HG03439 (cell line): ENCODE measurements at regions not wholly inside any gene's neighbourhood (a gene's known extent, or its start where the extent isn't known, plus 50 kb on each side); places are given as distances from the start of the nearest gene placed in this dataset.

Experiments
- ATAC-seq: cut with Tn5 transposase; IDR thresholded peaks from one replicate; pipeline ENCODE4 v1.9.1; 2021; ENCODE audit warnings: mild to moderate bottlenecking, moderate library complexity; ENCODE audit not compliant: unreplicated experiment

DNA sequence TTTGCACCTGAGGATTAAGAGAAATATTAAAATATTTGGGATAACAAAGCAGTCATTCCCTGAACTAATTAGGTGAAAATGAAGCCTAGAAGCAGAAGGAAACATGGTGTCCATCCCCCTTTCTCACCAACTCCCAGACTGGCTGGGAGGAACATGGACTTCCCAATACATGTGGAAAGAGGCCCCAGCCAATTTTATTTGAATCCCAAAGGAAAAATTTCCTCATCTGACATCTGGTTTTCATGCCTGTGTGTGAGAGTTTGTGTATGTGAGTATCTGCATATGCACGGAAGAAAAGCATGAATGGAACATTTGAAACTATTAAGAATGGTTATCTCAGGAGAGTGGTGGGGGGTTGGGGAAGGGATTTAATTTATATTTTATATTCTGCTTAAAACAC lies 84.3 kb downstream of the COPS8 start:
- no peak for ATAC-seq

DNA sequence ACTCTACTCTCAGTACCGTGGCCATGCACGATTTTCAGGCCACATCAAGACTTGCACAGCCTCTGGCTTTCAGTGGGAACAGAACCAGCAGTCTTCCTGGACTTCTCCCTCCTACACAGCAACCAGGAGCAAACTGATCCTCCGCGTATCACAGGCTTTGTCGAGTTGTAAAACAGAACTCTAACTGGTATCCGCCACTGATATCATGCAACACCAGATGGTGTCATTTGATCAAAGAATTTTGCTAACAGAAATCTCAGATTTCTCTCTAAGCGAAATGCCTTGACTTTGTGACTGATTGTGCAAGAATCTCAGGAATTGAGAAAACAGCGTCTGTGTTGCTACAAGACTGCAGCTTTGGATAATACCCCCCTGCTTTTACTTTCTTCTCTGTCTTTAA lies 85.7 kb downstream of the COPS8 start:
- ATAC-seq = no peak

- no peak for ATAC-seq
Measured at GRCh38 chr2:237171881-237172280, 86.2 kb downstream of the COPS8 start.

DNA sequence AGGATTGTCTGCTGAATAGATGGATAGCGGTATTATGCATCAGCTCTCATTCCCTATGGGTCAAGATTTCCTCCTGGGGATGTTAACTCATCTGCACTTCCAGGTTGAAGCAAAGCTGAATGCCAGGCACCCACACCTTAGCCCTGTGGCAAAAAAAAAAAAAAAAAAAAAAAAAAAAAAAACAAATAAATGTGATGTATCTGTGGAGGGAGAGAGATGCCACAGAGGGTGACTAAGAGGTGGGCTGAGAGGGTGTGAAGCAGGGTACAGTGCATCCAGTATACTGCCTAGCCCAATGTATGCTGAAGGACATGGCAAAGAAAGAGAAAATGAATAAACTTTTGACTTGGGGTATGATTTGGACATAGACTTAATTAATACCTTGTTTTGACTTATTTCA lies 91.4 kb downstream of the COPS8 start:
- ATAC-seq = no peak

DNA sequence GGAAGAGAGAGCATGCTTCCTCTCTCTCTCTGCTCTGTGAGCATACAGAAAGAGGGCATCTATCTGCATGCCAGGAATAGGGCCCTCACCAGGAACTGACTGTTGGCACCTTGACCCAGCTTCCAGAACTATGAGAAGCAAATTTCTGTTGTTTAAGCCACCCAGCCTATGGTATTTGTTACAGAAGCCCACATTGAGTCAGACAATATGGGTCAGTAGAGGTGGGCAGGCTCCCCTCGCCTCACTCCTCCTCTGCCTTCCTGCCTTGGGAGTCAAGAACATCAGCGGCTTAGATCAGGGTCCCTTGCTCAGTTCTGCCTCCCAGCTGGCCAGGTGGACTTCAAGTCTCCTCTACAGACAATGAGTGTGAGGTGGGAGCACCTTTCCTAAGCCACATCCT lies 92.3 kb downstream of the COPS8 start:
- ATAC-seq = no peak

GRCh38 chr2:237178396-237178795 lies 92.7 kb downstream of the COPS8 start:
- no peak for ATAC-seq

DNA sequence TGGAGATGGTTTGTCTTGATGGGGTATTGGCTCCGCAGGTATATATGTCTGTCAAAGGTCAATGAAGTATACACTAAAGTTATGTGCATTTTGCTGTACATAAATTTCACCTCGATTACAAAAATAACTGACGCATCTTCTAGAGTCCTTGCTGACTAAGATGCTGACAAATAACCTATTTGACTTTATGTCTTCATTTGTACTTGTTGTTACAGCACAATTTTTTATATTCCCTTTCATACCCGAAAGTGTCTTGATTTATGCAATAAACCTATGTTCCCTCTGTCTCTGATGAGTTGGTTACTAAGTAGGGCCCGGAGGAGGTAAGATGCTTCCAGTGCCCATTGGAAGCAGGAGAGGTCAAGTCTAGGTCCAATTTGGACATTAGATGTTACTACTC lies 93.5 kb downstream of the COPS8 start:
- ATAC-seq = no peak

DNA sequence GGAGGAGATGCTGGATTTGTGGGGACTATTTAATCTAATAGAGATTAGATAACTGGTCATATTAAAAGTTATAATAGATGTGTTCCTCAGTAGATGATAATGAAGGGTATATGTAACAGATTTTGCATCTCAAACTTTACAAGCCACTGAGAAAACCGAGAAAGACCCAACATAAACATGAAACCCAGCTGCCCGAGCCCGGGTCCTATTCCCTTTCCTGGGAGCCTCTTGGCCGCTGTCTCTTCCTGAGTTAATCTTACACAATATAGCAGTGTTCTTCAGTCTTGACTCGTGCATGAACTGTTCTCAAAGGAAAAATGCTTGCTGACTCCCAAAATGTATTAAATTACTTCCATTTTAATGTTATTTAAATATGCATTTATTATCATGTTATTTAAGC lies 94.5 kb downstream of the COPS8 start:
- ATAC-seq = no peak

GRCh38 chr2:237180987-237181386 lies 95.3 kb downstream of the COPS8 start:
- ATAC-seq = no peak

DNA sequence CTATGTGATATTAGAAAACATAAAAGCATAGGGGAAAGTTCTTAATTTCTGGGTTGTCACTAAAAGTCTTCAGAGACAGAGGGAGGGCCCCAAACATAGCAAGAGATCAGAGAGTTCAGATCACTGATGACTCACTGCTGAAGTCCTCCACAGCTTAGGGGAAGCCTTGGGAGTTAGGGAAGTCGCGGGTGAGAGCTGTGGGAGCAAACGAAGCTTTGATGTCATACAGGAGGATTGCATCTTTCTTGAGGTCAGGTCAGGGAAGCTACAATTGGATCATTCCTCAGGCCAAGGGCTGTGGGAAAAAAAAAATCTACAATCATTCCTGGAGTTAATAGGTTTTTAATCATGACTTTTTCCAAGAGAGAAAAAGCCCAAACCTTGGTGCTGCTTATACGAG lies 96.2 kb downstream of the COPS8 start:
- no peak for ATAC-seq

- no peak for ATAC-seq
Measured at GRCh38 chr2:237182422-237183123, 96.9 kb downstream of the COPS8 start.

- no peak for ATAC-seq
Measured at GRCh38 chr2:237184192-237184918, 98.7 kb downstream of the COPS8 start.

- ATAC-seq = no peak
Measured at GRCh38 chr2:237184919-237185552, 99.3 kb downstream of the COPS8 start.

DNA sequence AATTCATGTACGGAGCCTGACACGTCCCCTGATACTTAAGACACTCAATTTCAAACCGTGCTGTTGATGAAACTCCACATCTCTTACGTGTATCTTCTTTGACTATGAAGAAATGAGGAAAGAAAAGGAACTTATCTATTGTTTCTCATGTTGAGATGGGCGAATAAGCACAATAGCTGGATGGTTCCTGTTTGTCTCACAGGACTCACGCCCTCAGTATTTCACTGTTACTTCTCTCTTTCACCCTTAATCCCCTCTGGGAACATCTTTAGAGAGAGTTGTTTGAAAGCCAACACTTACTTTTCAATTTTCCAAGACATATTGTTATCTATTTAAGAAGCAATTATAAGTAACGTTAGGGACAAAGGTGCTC lies 99.8 kb downstream of the COPS8 start:
- ATAC-seq = no peak

DNA sequence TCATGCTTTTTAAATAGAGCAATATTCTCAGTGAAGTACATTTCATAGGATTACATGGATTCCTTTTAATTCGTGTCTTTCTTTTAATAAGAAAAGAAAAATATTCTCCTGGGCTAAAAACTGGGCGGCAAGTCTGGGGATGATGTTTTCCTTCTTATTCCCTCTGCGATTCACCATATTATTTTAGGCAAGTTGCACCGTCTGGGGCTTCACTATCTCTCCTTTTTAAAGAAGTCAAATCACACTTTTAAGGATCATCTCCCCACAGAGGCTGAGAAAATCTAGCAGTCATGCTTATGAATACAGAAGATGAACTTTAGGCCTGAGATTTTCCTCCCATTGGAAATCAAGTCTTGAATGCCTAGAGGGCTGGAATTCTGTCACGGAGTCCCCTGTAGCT lies 104.1 kb downstream of the COPS8 start:
- no peak for ATAC-seq

- no peak for ATAC-seq
Measured at GRCh38 chr2:237190966-237191713, 105.5 kb downstream of the COPS8 start.

- no peak for ATAC-seq
Measured at GRCh38 chr2:237191714-237192081, 106.0 kb downstream of the COPS8 start.

GRCh38 chr2:237192881-237193280 lies 107.2 kb downstream of the COPS8 start:
- ATAC-seq = no peak

DNA sequence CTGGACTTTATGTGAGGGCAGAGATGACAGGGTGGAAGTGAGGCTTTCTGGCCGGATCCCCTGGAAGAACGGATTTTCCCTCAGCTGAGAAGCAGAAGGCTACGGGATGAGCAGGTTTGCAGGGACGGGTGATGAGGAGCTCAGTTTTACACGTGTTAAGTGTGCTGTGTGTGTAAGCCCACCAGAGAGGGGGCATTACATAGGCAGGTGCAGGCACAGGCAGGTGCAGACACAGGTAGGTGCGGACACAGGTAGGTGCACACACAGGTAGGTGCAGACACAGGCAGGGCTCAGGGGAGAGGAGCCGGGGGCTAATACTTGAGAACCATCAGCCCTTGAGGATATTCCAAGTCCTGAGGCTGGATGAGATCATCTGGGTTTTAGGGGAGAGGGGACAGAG lies 107.7 kb downstream of the COPS8 start:
- ATAC-seq = no peak

DNA sequence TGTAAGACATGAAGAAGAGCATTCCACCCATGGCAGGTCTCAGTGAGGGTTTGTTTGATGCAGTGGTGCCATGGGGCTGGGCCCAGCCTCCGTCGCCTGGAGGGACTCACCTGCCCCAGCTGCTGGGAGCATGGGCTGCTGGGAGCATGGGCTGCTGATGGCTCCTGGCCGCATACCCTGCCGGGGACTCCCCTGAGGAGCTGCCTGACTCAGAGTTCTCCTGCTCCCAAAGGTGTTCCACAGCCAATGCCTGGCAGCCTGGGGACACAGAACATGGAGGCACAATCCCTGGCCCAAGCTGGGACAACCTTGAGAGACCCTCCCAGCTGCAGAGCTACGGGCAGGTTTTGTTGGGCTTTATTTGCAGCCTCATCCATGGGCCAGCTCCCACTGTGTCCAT lies 108.4 kb downstream of the COPS8 start:
- ATAC-seq = no peak

DNA sequence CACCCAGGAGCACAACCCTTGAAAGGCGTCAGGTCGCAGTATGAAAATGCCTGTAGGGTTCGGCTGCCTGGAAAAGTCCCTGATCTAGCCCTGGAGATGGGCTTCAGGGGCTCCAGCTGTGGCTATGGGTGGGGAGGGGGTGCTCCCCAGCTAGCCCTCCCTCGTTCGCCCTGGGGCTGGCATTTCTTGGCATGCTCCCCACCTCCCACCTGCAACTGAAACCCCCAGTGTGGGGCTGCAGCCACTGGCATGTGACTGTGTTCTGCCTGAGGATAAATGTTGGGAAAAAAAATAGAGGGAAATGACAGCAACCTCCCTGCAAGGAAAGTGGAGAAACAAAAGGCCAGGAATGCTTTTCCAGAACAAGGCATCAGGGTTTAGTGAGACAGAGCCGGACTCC lies 109.2 kb downstream of the COPS8 start:
- no peak for ATAC-seq
